Panc1 (cell line): ENCODE measurements at regions not wholly inside any gene's neighbourhood (a gene's known extent, or its start where the extent isn't known, plus 50 kb on each side); places are given as distances from the start of the nearest gene placed in this dataset.

Experiments used
- POLR2AphosphoS5 ChIP-seq: IDR thresholded peaks from 2 replicates; pipeline ENCODE4 v1.6.1; 2012; ENCODE audit warnings: mild to moderate bottlenecking, low read depth, low read length, moderate library complexity
- SIN3A ChIP-seq: IDR thresholded peaks from 2 replicates; pipeline ENCODE4 v1.6.1; 2012; ENCODE audit warnings: low read depth, mild to moderate bottlenecking, low read length, moderate library complexity, borderline replicate concordance; ENCODE audit not compliant: insufficient read depth
- TCF7L2 ChIP-seq: IDR thresholded peaks from 2 replicates; pipeline ENCODE4 v1.6.1; 2011; ENCODE audit warnings: mild to moderate bottlenecking, low read depth, low read length, inconsistent platforms
- TF ChIP-seq, protein P1 (sequence below): fragments of 450-650 bp; IDR thresholded peaks from 2 replicates; pipeline ENCODE4 v1.5.1; 2017; ENCODE audit warnings: mild to moderate bottlenecking

DNA sequence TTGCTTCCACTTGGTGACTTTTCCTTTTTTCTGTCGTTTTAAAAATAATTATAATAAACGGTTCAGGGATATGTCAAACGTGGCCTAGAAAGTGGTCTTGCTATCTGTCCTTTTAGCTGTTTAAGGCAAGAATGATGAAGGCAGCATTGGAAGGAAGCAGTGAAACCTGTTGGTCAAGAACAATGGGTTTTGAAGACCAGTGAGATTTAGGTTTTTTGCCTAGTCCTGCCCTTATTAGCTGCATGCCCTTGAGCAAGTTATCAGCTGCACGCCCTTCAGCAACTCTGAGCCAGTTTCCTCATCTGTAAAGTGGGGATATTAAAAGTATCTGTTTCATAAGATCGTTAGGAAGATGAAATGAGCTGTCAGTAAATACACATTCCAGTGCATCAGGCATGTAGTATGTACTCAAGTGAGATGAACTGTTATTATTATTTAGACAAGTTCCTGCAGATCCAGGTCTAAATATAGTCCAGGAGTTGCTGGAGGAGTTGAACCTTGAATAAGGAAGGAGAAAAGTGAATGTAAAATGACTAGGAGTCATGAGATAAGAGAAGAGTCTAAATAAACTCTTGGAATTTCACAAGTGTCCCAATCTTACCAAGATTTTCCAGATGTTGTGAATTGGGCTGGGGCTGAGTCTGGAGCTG is 90.8 kb upstream of the HSD17B12 start:
- TF ChIP-seq, protein P1, sequence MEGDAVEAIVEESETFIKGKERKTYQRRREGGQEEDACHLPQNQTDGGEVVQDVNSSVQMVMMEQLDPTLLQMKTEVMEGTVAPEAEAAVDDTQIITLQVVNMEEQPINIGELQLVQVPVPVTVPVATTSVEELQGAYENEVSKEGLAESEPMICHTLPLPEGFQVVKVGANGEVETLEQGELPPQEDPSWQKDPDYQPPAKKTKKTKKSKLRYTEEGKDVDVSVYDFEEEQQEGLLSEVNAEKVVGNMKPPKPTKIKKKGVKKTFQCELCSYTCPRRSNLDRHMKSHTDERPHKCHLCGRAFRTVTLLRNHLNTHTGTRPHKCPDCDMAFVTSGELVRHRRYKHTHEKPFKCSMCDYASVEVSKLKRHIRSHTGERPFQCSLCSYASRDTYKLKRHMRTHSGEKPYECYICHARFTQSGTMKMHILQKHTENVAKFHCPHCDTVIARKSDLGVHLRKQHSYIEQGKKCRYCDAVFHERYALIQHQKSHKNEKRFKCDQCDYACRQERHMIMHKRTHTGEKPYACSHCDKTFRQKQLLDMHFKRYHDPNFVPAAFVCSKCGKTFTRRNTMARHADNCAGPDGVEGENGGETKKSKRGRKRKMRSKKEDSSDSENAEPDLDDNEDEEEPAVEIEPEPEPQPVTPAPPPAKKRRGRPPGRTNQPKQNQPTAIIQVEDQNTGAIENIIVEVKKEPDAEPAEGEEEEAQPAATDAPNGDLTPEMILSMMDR = no peak
- TF ChIP-seq POLR2AphosphoS5 (no peak), SIN3A (no peak), TCF7L2 (no peak)
